IMR-90 (cell line): ENCODE measurements at regions not wholly inside any gene's neighbourhood (a gene's known extent, or its start where the extent isn't known, plus 50 kb on each side); places are given as distances from the start of the nearest gene placed in this dataset.

ENCODE experiments used
- ATAC-seq: fragments of 200-7000 bp; cut with Tn5 transposase; 2 replicates; pipeline ENCODE4 v1.9.1; 2020; ENCODE audit warnings: low read depth, mild to moderate bottlenecking, moderate library complexity
- BruUV-seq: library from RNA; stranded (reverse); fragments of 400-500 nt; replicated peaks from 2 replicates; lab custom pipeline; 2021; lab: Mats Ljungman, UMichigan
- CTCF ChIA-PET: fragments of 300-600 bp; formaldehyde crosslinking; extraction: SDS; loops from one replicate; lab custom pipeline; 2021; ENCODE audit warnings: antibody characterized with exemption; lab: Yijun Ruan, JAX
- POLR2A ChIA-PET: fragments of 300-600 bp; sonication (Branson Sonifier 250); formaldehyde crosslinking; loops from one replicate; lab custom pipeline; 2022; ENCODE audit warnings: antibody characterized with exemption; ENCODE audit not compliant: unreplicated experiment; lab: Charles Lee
- DNase-seq: peaks from one replicate; pipeline ENCODE4 v3.0.0; 2013
- H2AFZ ChIP-seq: replicated peaks from 2 replicates; pipeline ENCODE3; 2013; ENCODE audit warnings: low read length, mild to moderate bottlenecking; ENCODE audit not compliant: poor library complexity
- H2AK5ac ChIP-seq: 2 replicates; pipeline ENCODE4 v1.6.1; 2013; ENCODE audit warnings: low read depth, low read length, inconsistent platforms
- H2AK9ac ChIP-seq: replicated peaks from 2 replicates; pipeline ENCODE3; 2013; ENCODE audit warnings: mild to moderate bottlenecking, low read depth, low read length, moderate library complexity; ENCODE audit not compliant: poor library complexity
- H2BK120ac ChIP-seq: 2 replicates; pipeline ENCODE4 v1.6.1; 2013; ENCODE audit warnings: low read depth, low read length, inconsistent platforms
- H2BK15ac ChIP-seq: 3 replicates; pipeline ENCODE4 v1.6.1; 2013; ENCODE audit warnings: low read depth, low read length, inconsistent platforms
- H2BK20ac ChIP-seq: 2 replicates; pipeline ENCODE4 v1.6.1; 2013; ENCODE audit warnings: low read depth, mild to moderate bottlenecking, inconsistent platforms, low read length, moderate library complexity
- H2BK5ac ChIP-seq: 2 replicates; pipeline ENCODE4 v1.6.1; 2013; ENCODE audit warnings: mild to moderate bottlenecking, low read depth, low read length, inconsistent platforms; ENCODE audit not compliant: poor library complexity, severe bottlenecking
- H3K14ac ChIP-seq: replicated peaks from 2 replicates; pipeline ENCODE4 v1.6.1; 2013; ENCODE audit warnings: low read depth, low read length, inconsistent platforms
- H3K18ac ChIP-seq: 2 replicates; pipeline ENCODE4 v1.6.1; 2013; ENCODE audit warnings: low read depth, low read length, control low read depth
- H3K23ac ChIP-seq: 2 replicates; pipeline ENCODE4 v1.6.1; 2013; ENCODE audit warnings: low read depth, low read length, inconsistent platforms
- H3K27ac ChIP-seq: 2 replicates; pipeline ENCODE4 v1.5.1; 2013; ENCODE audit warnings: mild to moderate bottlenecking, control low read depth, low read length; ENCODE audit not compliant: insufficient read depth
- H3K27me3 ChIP-seq: 2 replicates; pipeline ENCODE4 v1.6.1; 2013; ENCODE audit warnings: low read length; ENCODE audit not compliant: control insufficient read depth, insufficient read depth
- H3K36me3 ChIP-seq: 2 replicates; pipeline ENCODE4 v1.6.1; 2013; ENCODE audit warnings: low read length, mixed read lengths; ENCODE audit not compliant: control insufficient read depth, insufficient read depth
- H3K4ac ChIP-seq: 2 replicates; pipeline ENCODE4 v1.6.1; 2013; ENCODE audit warnings: low read depth, low read length, inconsistent platforms
- H3K4me1 ChIP-seq: 2 replicates; pipeline ENCODE4 v1.6.1; 2013; ENCODE audit warnings: low read length, mixed read lengths; ENCODE audit not compliant: control insufficient read depth, insufficient read depth
- H3K4me2 ChIP-seq: 2 replicates; pipeline ENCODE4 v1.6.1; 2013; ENCODE audit warnings: low read depth, mild to moderate bottlenecking, control low read depth, low read length, moderate library complexity
- H3K4me3 ChIP-seq: 2 replicates; pipeline ENCODE4 v1.5.1; 2013; ENCODE audit warnings: low read depth, mild to moderate bottlenecking, control low read depth, low read length, moderate library complexity; ENCODE audit not compliant: insufficient read depth
- H3K56ac ChIP-seq: 2 replicates; pipeline ENCODE4 v1.6.1; 2013; ENCODE audit warnings: low read length, inconsistent platforms; ENCODE audit not compliant: insufficient read depth; ENCODE audit errors: extremely low read depth
- H3K79me1 ChIP-seq, 2 experiments: 2 replicates each; pipeline ENCODE4 v1.6.1; 2013; ENCODE audit warnings: low read length in 2 of 2, inconsistent platforms in 1 of 2, low read depth in 1 of 2
- H3K9ac ChIP-seq: 2 replicates; pipeline ENCODE4 v1.6.1; 2013; ENCODE audit warnings: low read depth, low read length, control low read depth
- H3K9me1 ChIP-seq: 2 replicates; pipeline ENCODE4 v1.6.1; 2013; ENCODE audit warnings: low read length, inconsistent platforms; ENCODE audit not compliant: insufficient read depth
- H3K9me3 ChIP-seq: 2 replicates; pipeline ENCODE4 v1.6.1; 2013; ENCODE audit warnings: low read length; ENCODE audit not compliant: control insufficient read depth, insufficient read depth
- H4K20me1 ChIP-seq: 2 replicates; pipeline ENCODE4 v1.6.1; 2013; ENCODE audit warnings: low read length, inconsistent platforms; ENCODE audit not compliant: insufficient read depth
- H4K5ac ChIP-seq: 2 replicates; pipeline ENCODE4 v1.6.1; 2013; ENCODE audit warnings: mild to moderate bottlenecking, low read depth, low read length, control low read depth
- H4K8ac ChIP-seq, 2 experiments: 2 replicates each; pipeline ENCODE4 v1.6.1; 2013; ENCODE audit warnings: low read depth in 2 of 2, low read length in 2 of 2, control low read depth in 1 of 2, inconsistent platforms in 1 of 2
- H4K91ac ChIP-seq: 2 replicates; pipeline ENCODE4 v1.6.1; 2013; ENCODE audit warnings: low read depth, low read length, inconsistent platforms; ENCODE audit not compliant: insufficient read depth
- BHLHE40 ChIP-seq: fragments of 150-350 bp; IDR thresholded peaks from 2 replicates; pipeline ENCODE4 v1.6.1; 2016; ENCODE audit warnings: mild to moderate bottlenecking, low read depth, low read length
- CHD1 ChIP-seq: IDR thresholded peaks from 2 replicates; pipeline ENCODE4 v1.6.1; 2012; ENCODE audit warnings: low read depth, low read length, improper control_type of control experiment
- ELK1 ChIP-seq: fragments of 150-350 bp; IDR thresholded peaks from 2 replicates; pipeline ENCODE4 v1.6.1; 2016; ENCODE audit warnings: low read depth, mild to moderate bottlenecking, low read length, moderate library complexity, borderline replicate concordance
- MXI1 ChIP-seq: IDR thresholded peaks from 2 replicates; pipeline ENCODE4 v1.6.1; 2012; ENCODE audit warnings: low read depth, mild to moderate bottlenecking, low read length, moderate library complexity, borderline replicate concordance
- POLR2A ChIP-seq: IDR thresholded peaks from 2 replicates; pipeline ENCODE4 v1.6.1; 2012; ENCODE audit warnings: mild to moderate bottlenecking, low read depth, low read length
- RAD21 ChIP-seq: IDR thresholded peaks from 2 replicates; pipeline ENCODE4 v1.6.1; 2012; ENCODE audit warnings: low read length, improper control_type of control experiment
- SMC3 ChIP-seq: fragments of 150-350 bp; IDR thresholded peaks from 2 replicates; pipeline ENCODE4 v1.6.1; 2016; ENCODE audit warnings: low read depth, mild to moderate bottlenecking, antibody characterized with exemption, low read length, moderate library complexity
- USF2 ChIP-seq: fragments of 150-350 bp; IDR thresholded peaks from 2 replicates; pipeline ENCODE4 v1.6.1; 2017; ENCODE audit warnings: mild to moderate bottlenecking, antibody characterized with exemption, low read length, low read depth
- WGBS, 2 experiments: methylation state at CpG; one replicate each; pipeline versions ENCODE4 v1.1.5 to v1.1.7; 2013; ENCODE audit warnings: missing lambda C conversion rate in 2 of 2; ENCODE audit not compliant: insufficient read length in 1 of 2; ENCODE audit errors: extremely low coverage in 2 of 2; 5-methylcytosine and 5-hydroxymethylcytosine counted together
- dilution Hi-C: fragments of 300-500 bp; cut with HindIII; formaldehyde crosslinking; loops from one replicate; pipeline ENCODE4 v1.14.3; 2018; ENCODE audit warnings: low sequenced_read_pairs; ENCODE audit not compliant: unreplicated experiment
- in situ Hi-C: fragments of 300-500 bp; cut with MboI; formaldehyde crosslinking; loops from 3 replicates; pipeline ENCODE4 v1.14.3; 2019; ENCODE audit warnings: low sequenced_read_pairs, inconsistent platforms, mixed read lengths
- intact Hi-C: fragments of 100-400 bp; cut with micrococcal nuclease; formaldehyde crosslinking; loops from 2 replicates; pipeline ENCODE4 v1.10.0; 2022

GRCh38 chr1:229875086-229875485 is 192.0 kb upstream of the GALNT2 start:
- no peak overlapping the region for H3K4ac ChIP-seq
- dilution Hi-C loops = no loop called here
- intact Hi-C loops = no loop called here

More at GRCh38 chr1:229875086-229875485, 192.0 kb upstream of the GALNT2 start:
- H3K27ac ChIP-seq = no peak overlapping the region
- H2AK5ac ChIP-seq = no peak overlapping the region
- POLR2A ChIA-PET = no interaction called here
- H3K9me3 ChIP-seq = no peaks in the 10 kb centered on the region
- in situ Hi-C loops = no loop called here
- no peak overlapping the region for H3K14ac ChIP-seq
- H4K20me1 ChIP-seq = no peaks in the 10 kb centered on the region
- no peaks in the 10 kb centered on the region for H3K79me1 ChIP-seq
- no peak overlapping the region for H2AK9ac ChIP-seq
- no peak overlapping the region for H4K5ac ChIP-seq
- no peak overlapping the region for H3K18ac ChIP-seq
- no peak overlapping the region for H2BK120ac ChIP-seq
- H3K36me3 ChIP-seq = no peaks in the 10 kb centered on the region
- no peaks in the 10 kb centered on the region for H3K4me1 ChIP-seq
- H3K9me1 ChIP-seq = no peaks in the 10 kb centered on the region
- H3K4me2 ChIP-seq = no peak overlapping the region
- no peak overlapping the region for H2BK20ac ChIP-seq
- no CpG with 5 or more reads among the region's 4 CpGs for WGBS, 2 experiments
- H3K27me3 ChIP-seq = peaks cover 2% of the 10 kb centered on the region; the same call in 1 of the 2 replicates
- ATAC-seq (no peak), DNase-seq (no peak)
- no peak overlapping the region for H4K8ac ChIP-seq
- no peak overlapping the region for H3K23ac ChIP-seq
- H3K9ac ChIP-seq = no peak overlapping the region
- H2BK5ac ChIP-seq = no peak overlapping the region
- no peak overlapping the region for H2AFZ ChIP-seq
- H3K56ac ChIP-seq = no peak overlapping the region
- no peak overlapping the region for H3K4me3 ChIP-seq
- no TSS peak for BruUV-seq
- H2BK15ac ChIP-seq = no peak overlapping the region
- no peak for TF ChIP-seq CHD1
- TF ChIP-seq BHLHE40 = no peak
- TF ChIP-seq ELK1 = no peak
- TF ChIP-seq POLR2A = no peak
- TF ChIP-seq USF2 = no peak
- TF ChIP-seq SMC3 = no peak
- no peak for TF ChIP-seq MXI1
- no peak for TF ChIP-seq RAD21
- CTCF ChIA-PET = no interaction called here
- H4K91ac ChIP-seq = no peak overlapping the region
